Endothelial cell of umbilical vein (primary cell): ENCODE measurements at regions not wholly inside any gene's neighbourhood (a gene's known extent, or its start where the extent isn't known, plus 50 kb on each side); places are given as distances from the start of the nearest gene placed in this dataset.

Experiments used
- BruUV-seq: library from RNA; stranded (reverse); fragments of 400-500 nt; replicated peaks from 2 replicates; lab custom pipeline; 2021; lab: Mats Ljungman, UMichigan
- CTCF ChIA-PET: fragments of 300-600, 350-600 bp; sonication (Branson Sonifier 250); formaldehyde crosslinking; loops from one replicate; lab custom pipeline; 2021; ENCODE audit warnings: antibody characterized with exemption, inconsistent platforms; lab: Charles Lee
- POLR2A ChIA-PET: fragments of 300-600, 350-600 bp; sonication (Branson Sonifier 250); formaldehyde crosslinking; loops from one replicate; lab custom pipeline; 2021; ENCODE audit warnings: antibody characterized with exemption, inconsistent platforms; lab: Charles Lee
- DNase-seq: peaks from one replicate; pipeline ENCODE4 v3.0.0-alpha.2; 2011; ENCODE audit warnings: low read depth, low spot score
- FAIRE-seq: peaks from 2 replicates; lab custom pipeline; 2011; peaks lifted over from hg19 to GRCh38; lab: Jason Lieb, UNC
- H2AFZ ChIP-seq: 2 replicates; pipeline ENCODE4 v1.6.0; 2012; ENCODE audit warnings: low read depth, low read length, control low read depth, inconsistent platforms
- H3K27ac ChIP-seq: 2 replicates; pipeline ENCODE4 v1.5.1; 2011; ENCODE audit warnings: low read depth, mild to moderate bottlenecking, control low read depth, low read length, moderate library complexity; ENCODE audit not compliant: insufficient read depth
- H3K27me3 ChIP-seq, 2 experiments: 2 replicates each; pipeline versions ENCODE4 v1.6.0 to v1.6.1; 2011; ENCODE audit warnings: low read length in 2 of 2, mixed read lengths in 1 of 2; ENCODE audit not compliant: control insufficient read depth in 2 of 2, insufficient read depth in 2 of 2
- H3K36me3 ChIP-seq, 2 experiments: 2 replicates in 1 of 2; 3 replicates in 1 of 2; pipeline ENCODE4 v1.5.1; 2011; ENCODE audit warnings: low read length in 2 of 2, mild to moderate bottlenecking in 1 of 2, moderate library complexity in 1 of 2; ENCODE audit not compliant: control insufficient read depth in 2 of 2, insufficient read depth in 2 of 2; ENCODE audit errors: extremely low read depth in 1 of 2
- H3K4me1 ChIP-seq: 3 replicates; pipeline ENCODE4 v1.5.1; 2011; ENCODE audit warnings: mild to moderate bottlenecking, low read length; ENCODE audit not compliant: control insufficient read depth, insufficient read depth; ENCODE audit errors: extremely low read depth
- H3K4me2 ChIP-seq: 2 replicates; pipeline ENCODE4 v1.6.1; 2011; ENCODE audit warnings: low read length, control low read depth, mixed read lengths; ENCODE audit not compliant: insufficient read depth
- H3K4me3 ChIP-seq, 3 experiments: fragments of 200-600 bp in 1 of 3; sonication (generic), shearing (Covaris generic) in 1 of 3; replicated peaks in 1 of 3; 2 replicates each; pipeline ENCODE4 v1.5.1; 2011 to 2016; ENCODE audit warnings: control low read depth in 3 of 3, low read length in 3 of 3, mild to moderate bottlenecking in 2 of 3, inconsistent platforms in 1 of 3, low read depth in 1 of 3, moderate library complexity in 1 of 3; ENCODE audit not compliant: insufficient read depth in 1 of 3
- H3K79me2 ChIP-seq: 2 replicates; pipeline ENCODE4 v1.6.0; 2012; ENCODE audit warnings: low read length, inconsistent platforms; ENCODE audit not compliant: control insufficient read depth, insufficient read depth
- H3K9ac ChIP-seq: replicated peaks from 2 replicates; pipeline ENCODE3; 2011; ENCODE audit warnings: low read length, control low read depth; ENCODE audit not compliant: insufficient read depth; ENCODE audit errors: extremely low read depth
- H3K9me1 ChIP-seq: replicated peaks from 3 replicates; pipeline ENCODE4 v1.6.0; 2011; ENCODE audit warnings: mild to moderate bottlenecking, low read length; ENCODE audit not compliant: control insufficient read depth, insufficient read depth; ENCODE audit errors: extremely low read depth
- H3K9me3 ChIP-seq: replicated peaks from 2 replicates; pipeline ENCODE4 v1.5.1; 2012; ENCODE audit warnings: low read length, inconsistent platforms; ENCODE audit not compliant: control insufficient read depth, insufficient read depth
- H4K20me1 ChIP-seq: replicated peaks from 2 replicates; pipeline ENCODE3; 2011; ENCODE audit warnings: mild to moderate bottlenecking, low read length; ENCODE audit not compliant: control insufficient read depth, insufficient read depth; ENCODE audit errors: extremely low read depth
- CTCF ChIP-seq, 2 donors: IDR thresholded peaks; 1 replicate in 1 of 2; 2 replicates in 1 of 2; pipeline ENCODE4 v1.5.1; 2011; ENCODE audit warnings: low read length in 2 of 2, mild to moderate bottlenecking in 2 of 2, moderate library complexity in 2 of 2, control low read depth in 1 of 2, inconsistent platforms in 1 of 2, low read depth in 1 of 2; ENCODE audit not compliant: insufficient read depth in 1 of 2; ENCODE audit errors: extremely low read depth in 1 of 2
- EZH2 ChIP-seq: IDR thresholded peaks from 2 replicates; pipeline ENCODE4 v1.6.1; 2012; ENCODE audit warnings: borderline replicate concordance, low read depth, mild to moderate bottlenecking, moderate library complexity, low read length, inconsistent platforms; ENCODE audit not compliant: severe bottlenecking
- FOS ChIP-seq: IDR thresholded peaks from 2 replicates; pipeline ENCODE4 v1.6.1; 2011; ENCODE audit warnings: mild to moderate bottlenecking, low read length, moderate library complexity, borderline replicate concordance; ENCODE audit not compliant: insufficient read depth
- GATA2 ChIP-seq: IDR thresholded peaks from 2 replicates; pipeline ENCODE4 v1.7.0; 2011; ENCODE audit warnings: low read depth, mild to moderate bottlenecking, moderate library complexity, mixed read lengths, low read length; ENCODE audit not compliant: insufficient read length, insufficient read depth
- JUN ChIP-seq: IDR thresholded peaks from 2 replicates; pipeline ENCODE4 v1.6.1; 2011; ENCODE audit warnings: borderline replicate concordance, low read depth; ENCODE audit not compliant: insufficient read length, insufficient read depth
- MAX ChIP-seq: IDR thresholded peaks from 2 replicates; pipeline ENCODE4 v1.6.1; 2011; ENCODE audit not compliant: insufficient read depth, insufficient read length
- MYC ChIP-seq: IDR thresholded peaks from one replicate; pipeline ENCODE4 v1.6.1; 2011; ENCODE audit warnings: mild to moderate bottlenecking, low read depth, low read length
- POLR2A ChIP-seq: IDR thresholded peaks from 2 replicates; pipeline ENCODE4 v1.6.1; 2012; ENCODE audit warnings: low read depth, mild to moderate bottlenecking, control low read depth, low read length
- POLR2AphosphoS5 ChIP-seq: IDR thresholded peaks from 2 replicates; pipeline ENCODE4 v1.6.1; 2012; ENCODE audit warnings: low read depth, mild to moderate bottlenecking, control low read depth, low read length, moderate library complexity; ENCODE audit not compliant: insufficient read depth
- dilution Hi-C: fragments of 300-500 bp; cut with MboI; formaldehyde crosslinking; loops from one replicate; pipeline ENCODE4 v1.15.0; 2019; ENCODE audit warnings: low sequenced_read_pairs; ENCODE audit not compliant: extremely low pct_ligation_motif_present
- intact Hi-C: fragments of 100-400 bp; cut with micrococcal nuclease; formaldehyde crosslinking; loops from one replicate; pipeline ENCODE4 v1.10.0; 2022

- no peak overlapping the region for H3K4me2 ChIP-seq
- H3K79me2 ChIP-seq = no peaks in the 10 kb centered on the region
- intact Hi-C loops (no loop called here), dilution Hi-C loops (no loop called here)
- no peaks in the 10 kb centered on the region for H3K9me1 ChIP-seq
- POLR2A ChIA-PET = no interaction called here
- H3K9me3 ChIP-seq = no peaks in the 10 kb centered on the region
- H3K27ac ChIP-seq = no peak overlapping the region
- no peaks in the 10 kb centered on the region for H3K27me3 ChIP-seq
- no peak for DNase-seq
- no peak overlapping the region for H3K9ac ChIP-seq
- BruUV-seq = no TSS peak
- H3K4me1 ChIP-seq = no peaks in the 10 kb centered on the region
- H3K4me3 ChIP-seq = no peak overlapping the region
- CTCF ChIA-PET = no interaction called here
- H2AFZ ChIP-seq = no peak overlapping the region
- no peaks in the 10 kb centered on the region for H3K36me3 ChIP-seq
- no peaks in the 10 kb centered on the region for H4K20me1 ChIP-seq
- no peak for FAIRE-seq
- TF ChIP-seq POLR2A = no peak
- TF ChIP-seq CTCF (IDR thresholded peaks at IDR 0.05; ENCODE audit: extremely low read depth in 1 of 2, insufficient read depth in 1 of 2, low read depth in 1 of 2, low read length in 2 of 2) = no peak
- no peak for TF ChIP-seq POLR2AphosphoS5
- TF ChIP-seq JUN = no peak
- TF ChIP-seq GATA2 = no peak
Observed at GRCh38 chr15:79166311-79166955, 75.9 kb upstream of the RASGRF1 start.

- intact Hi-C loops = no loop called here
- Histone ChIP-seq H3K27ac (no peak overlapping the region), H3K9me3 (no peaks in the 10 kb centered on the region), H3K79me2 (no peaks in the 10 kb centered on the region), H3K4me3 (no peak overlapping the region), H3K9ac (no peak overlapping the region), H3K9me1 (no peaks in the 10 kb centered on the region), H4K20me1 (no peaks in the 10 kb centered on the region), H3K4me2 (no peak overlapping the region), H3K4me1 (no peaks in the 10 kb centered on the region), H3K36me3 (no peaks in the 10 kb centered on the region), H2AFZ (no peak overlapping the region), H3K27me3 (no peaks in the 10 kb centered on the region)
- CTCF ChIA-PET = interaction anchor here (0.6 kb wide), 1 partner anchor 48 kb away, joined by 3 read pairs; no protein-coding TSS in a partner anchor
- dilution Hi-C loops = no loop called here
- DNase-seq (no peak), FAIRE-seq (no peak)
- TF ChIP-seq EZH2 (no peak), POLR2A (no peak), GATA2 (no peak), MAX (no peak), JUN (no peak), FOS (no peak), CTCF (IDR thresholded peaks at IDR 0.05; ENCODE audit: extremely low read depth in 1 of 2, insufficient read depth in 1 of 2, low read depth in 1 of 2, low read length in 2 of 2) (no peak), MYC (no peak), POLR2AphosphoS5 (no peak)
- BruUV-seq = no TSS peak
- POLR2A ChIA-PET = no interaction called here
Observed at GRCh38 chr15:79164465-79164864, 73.9 kb upstream of the RASGRF1 start.
